ENCODE measurements at regions not wholly inside any gene's neighbourhood (a gene's known extent, or its start where the extent isn't known, plus 50 kb on each side); places are given as distances from the start of the nearest gene placed in this dataset.

- H3K27me3 ChIP-seq (ENCODE audit: insufficient read depth, low read length) = peaks cover 4% of the 10 kb centered on the region
- H2AFZ ChIP-seq (ENCODE audit: low read depth, low read length) = no peak overlapping the region
- H3K9me3 ChIP-seq (ENCODE audit: low read length) = no peaks in the 10 kb centered on the region
- H3K4me1 ChIP-seq (ENCODE audit: insufficient read depth, low read length) = no peaks in the 10 kb centered on the region
- no peak overlapping the region for H3K4me3 ChIP-seq (ENCODE audit: low read length)
- H3K36me3 ChIP-seq (ENCODE audit: insufficient read depth, low read length) = no peaks in the 10 kb centered on the region
Observed at GRCh38 chrX:40298572-40299479, 201.1 kb upstream of the BCOR start.

DNA sequence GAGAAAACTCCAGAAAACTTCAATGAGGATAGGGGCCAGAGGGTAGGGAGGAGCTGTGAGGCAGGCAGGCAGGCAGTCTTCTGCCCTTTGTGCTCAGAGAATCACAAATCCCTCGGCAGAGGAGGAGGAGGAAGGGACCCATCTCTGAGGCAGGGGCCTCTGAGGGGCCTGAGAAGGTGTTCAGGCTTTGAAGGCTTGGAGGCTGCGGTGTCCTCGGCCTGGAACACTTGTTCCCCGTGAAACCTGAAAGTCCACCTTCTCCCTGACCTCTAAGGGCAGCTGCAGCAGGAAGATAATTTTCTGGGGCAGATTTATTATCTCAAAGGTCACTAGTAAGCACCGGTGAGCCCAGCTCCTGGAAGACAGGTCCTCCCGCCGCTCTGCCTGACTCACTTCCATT lies 200.3 kb upstream of the BCOR start:
- H3K27me3 ChIP-seq (ENCODE audit: insufficient read depth, low read length) = peaks cover 4% of the 10 kb centered on the region

DNA sequence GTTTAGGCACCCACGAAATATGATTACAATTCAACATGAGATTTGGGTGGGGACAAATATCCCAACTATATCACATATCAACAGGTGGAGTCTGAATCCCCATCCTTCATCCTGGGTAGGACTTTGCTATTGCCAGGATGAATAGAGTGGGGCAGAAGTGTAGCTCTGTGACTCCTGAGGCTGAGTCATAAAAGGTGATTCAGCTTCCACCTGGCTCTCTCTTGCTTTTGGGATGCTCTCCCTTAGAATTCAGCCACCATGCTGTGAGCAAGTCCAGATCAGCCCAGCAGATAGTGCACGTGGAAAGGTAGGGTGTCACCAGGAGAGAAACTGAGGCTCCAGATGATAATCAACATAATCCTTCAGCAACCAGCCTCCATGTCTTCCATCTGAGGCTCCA lies 193.8 kb upstream of the BCOR start:
- H3K27me3 ChIP-seq (ENCODE audit: insufficient read depth, low read length) = peaks cover 4% of the 10 kb centered on the region
- no peak overlapping the region for H3K4me3 ChIP-seq (ENCODE audit: low read length)
- H3K9me3 ChIP-seq (ENCODE audit: low read length) = no peaks in the 10 kb centered on the region
- no peak overlapping the region for H2AFZ ChIP-seq (ENCODE audit: low read depth, low read length)
- no peaks in the 10 kb centered on the region for H3K4me1 ChIP-seq (ENCODE audit: insufficient read depth, low read length)
- no peaks in the 10 kb centered on the region for H3K36me3 ChIP-seq (ENCODE audit: insufficient read depth, low read length)

More for the DNA sequence above, 200.3 kb upstream of the BCOR start:
- no peaks in the 10 kb centered on the region for H3K4me1 ChIP-seq (ENCODE audit: insufficient read depth, low read length)
- H3K9me3 ChIP-seq (ENCODE audit: low read length) = no peaks in the 10 kb centered on the region
- no peak overlapping the region for H2AFZ ChIP-seq (ENCODE audit: low read depth, low read length)
- no peak overlapping the region for H3K4me3 ChIP-seq (ENCODE audit: low read length)
- no peaks in the 10 kb centered on the region for H3K36me3 ChIP-seq (ENCODE audit: insufficient read depth, low read length)

GRCh38 chrX:40290517-40290916 lies 192.8 kb upstream of the BCOR start:
- H3K9me3 ChIP-seq (ENCODE audit: low read length) = no peaks in the 10 kb centered on the region
- no peak overlapping the region for H2AFZ ChIP-seq (ENCODE audit: low read depth, low read length)
- no peaks in the 10 kb centered on the region for H3K36me3 ChIP-seq (ENCODE audit: insufficient read depth, low read length)
- H3K4me1 ChIP-seq (ENCODE audit: insufficient read depth, low read length) = no peaks in the 10 kb centered on the region
- H3K4me3 ChIP-seq (ENCODE audit: low read length) = no peak overlapping the region
- peaks cover 2% of the 10 kb centered on the region for H3K27me3 ChIP-seq (ENCODE audit: insufficient read depth, low read length)

DNA sequence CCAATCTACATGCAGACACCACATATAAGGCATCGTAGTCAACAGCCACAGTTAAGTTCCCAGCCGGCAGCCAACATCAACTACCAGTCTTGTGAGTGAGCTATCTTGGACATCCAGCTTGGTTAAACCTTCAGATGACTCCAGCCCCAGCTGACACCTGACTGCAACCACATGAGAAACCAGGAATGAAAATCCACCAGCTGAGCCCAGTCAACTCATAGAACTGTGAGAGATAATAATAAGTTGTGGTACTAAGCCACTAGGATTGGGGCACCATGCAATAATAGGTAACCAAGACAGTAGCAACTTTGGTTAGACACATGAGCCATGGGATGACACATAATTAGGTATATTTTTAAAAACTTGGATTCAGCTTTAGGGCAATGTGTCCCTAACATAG lies 188.1 kb upstream of the BCOR start:
- H2AFZ ChIP-seq (ENCODE audit: low read depth, low read length) = no peak overlapping the region
- H3K4me3 ChIP-seq (ENCODE audit: low read length) = no peak overlapping the region
- H3K4me1 ChIP-seq (ENCODE audit: insufficient read depth, low read length) = no peaks in the 10 kb centered on the region
- no peaks in the 10 kb centered on the region for H3K27me3 ChIP-seq (ENCODE audit: insufficient read depth, low read length)
- H3K9me3 ChIP-seq (ENCODE audit: low read length) = no peaks in the 10 kb centered on the region
- H3K36me3 ChIP-seq (ENCODE audit: insufficient read depth, low read length) = no peaks in the 10 kb centered on the region

GRCh38 chrX:40284852-40285251 lies 187.1 kb upstream of the BCOR start:
- Histone ChIP-seq H2AFZ (ENCODE audit: low read depth, low read length) (no peak overlapping the region), H3K36me3 (ENCODE audit: insufficient read depth, low read length) (no peaks in the 10 kb centered on the region), H3K4me1 (ENCODE audit: insufficient read depth, low read length) (no peaks in the 10 kb centered on the region), H3K4me3 (ENCODE audit: low read length) (no peak overlapping the region), H3K9me3 (ENCODE audit: low read length) (no peaks in the 10 kb centered on the region), H3K27me3 (ENCODE audit: insufficient read depth, low read length) (no peaks in the 10 kb centered on the region)

- H3K4me1 ChIP-seq (ENCODE audit: insufficient read depth, low read length) = no peaks in the 10 kb centered on the region
- H3K36me3 ChIP-seq (ENCODE audit: insufficient read depth, low read length) = no peaks in the 10 kb centered on the region
- H2AFZ ChIP-seq (ENCODE audit: low read depth, low read length) = no peak overlapping the region
- H3K27me3 ChIP-seq (ENCODE audit: insufficient read depth, low read length) = no peaks in the 10 kb centered on the region
- no peaks in the 10 kb centered on the region for H3K9me3 ChIP-seq (ENCODE audit: low read length)
- H3K4me3 ChIP-seq (ENCODE audit: low read length) = no peak overlapping the region
Observed at GRCh38 chrX:40283981-40284380, 186.2 kb upstream of the BCOR start.

GRCh38 chrX:40282946-40283660 lies 185.3 kb upstream of the BCOR start:
- no peaks in the 10 kb centered on the region for H3K36me3 ChIP-seq (ENCODE audit: insufficient read depth, low read length)
- no peaks in the 10 kb centered on the region for H3K9me3 ChIP-seq (ENCODE audit: low read length)
- no peak overlapping the region for H2AFZ ChIP-seq (ENCODE audit: low read depth, low read length)
- no peaks in the 10 kb centered on the region for H3K27me3 ChIP-seq (ENCODE audit: insufficient read depth, low read length)
- no peak overlapping the region for H3K4me3 ChIP-seq (ENCODE audit: low read length)
- H3K4me1 ChIP-seq (ENCODE audit: insufficient read depth, low read length) = no peaks in the 10 kb centered on the region

DNA sequence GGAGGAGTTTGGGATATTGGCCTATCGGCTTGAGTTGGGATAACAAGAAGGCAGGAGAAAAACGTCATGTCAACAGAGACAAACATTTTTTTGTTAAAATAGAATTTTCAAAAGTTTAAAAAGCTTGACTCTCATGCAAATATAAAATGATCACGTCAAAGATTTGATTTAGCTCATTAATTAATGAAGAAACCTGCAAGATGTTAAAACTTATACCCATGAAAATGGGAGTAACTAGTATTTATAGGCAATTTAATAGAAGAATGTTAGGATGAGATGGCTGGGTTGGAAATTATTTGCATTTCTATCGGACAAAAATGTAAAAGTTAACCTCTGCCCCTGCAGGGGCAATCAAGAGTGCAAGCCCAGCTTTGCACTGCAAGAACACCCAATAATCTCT lies 184.6 kb upstream of the BCOR start:
- H3K27me3 ChIP-seq (ENCODE audit: insufficient read depth, low read length) = no peaks in the 10 kb centered on the region
- H3K4me1 ChIP-seq (ENCODE audit: insufficient read depth, low read length) = no peaks in the 10 kb centered on the region
- H3K36me3 ChIP-seq (ENCODE audit: insufficient read depth, low read length) = no peaks in the 10 kb centered on the region
- H3K9me3 ChIP-seq (ENCODE audit: low read length) = no peaks in the 10 kb centered on the region
- H2AFZ ChIP-seq (ENCODE audit: low read depth, low read length) = no peak overlapping the region
- no peak overlapping the region for H3K4me3 ChIP-seq (ENCODE audit: low read length)

DNA sequence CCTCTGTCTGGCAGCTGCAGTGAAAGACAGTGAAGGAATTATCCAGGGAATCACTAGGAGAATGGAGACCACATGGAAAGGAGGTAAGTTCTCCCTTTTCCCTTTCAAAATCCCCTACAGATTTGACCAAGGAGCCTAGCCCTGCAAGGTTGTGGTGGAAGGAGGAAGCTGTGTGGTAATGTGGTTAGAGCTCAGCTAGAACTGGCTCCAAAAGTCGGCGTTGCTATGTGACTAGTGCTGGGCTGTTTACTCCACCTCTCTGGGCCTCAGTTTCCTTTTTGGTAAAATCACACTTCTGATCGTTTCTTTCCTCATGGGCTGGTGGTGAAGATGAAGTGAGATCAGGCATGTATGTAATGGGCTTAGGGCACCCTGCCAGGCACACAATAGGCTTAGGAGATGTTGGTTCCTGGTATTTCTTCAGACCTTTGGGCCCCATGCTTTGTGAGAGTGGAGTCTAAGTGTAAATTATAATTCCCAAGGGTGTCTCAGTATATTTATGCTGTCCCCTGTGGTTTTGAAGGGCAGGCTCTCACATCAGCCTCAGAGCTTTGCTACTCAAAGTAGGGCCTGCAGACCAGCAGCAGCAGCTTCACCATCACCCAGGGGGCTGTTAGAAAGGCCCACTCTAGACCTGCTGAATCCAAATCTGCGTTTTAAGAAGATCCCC lies 183.7 kb upstream of the BCOR start:
- H3K36me3 ChIP-seq (ENCODE audit: insufficient read depth, low read length) = no peaks in the 10 kb centered on the region
- H3K4me3 ChIP-seq (ENCODE audit: low read length) = no peak overlapping the region
- no peak overlapping the region for H2AFZ ChIP-seq (ENCODE audit: low read depth, low read length)
- H3K27me3 ChIP-seq (ENCODE audit: insufficient read depth, low read length) = no peaks in the 10 kb centered on the region
- no peaks in the 10 kb centered on the region for H3K9me3 ChIP-seq (ENCODE audit: low read length)
- H3K4me1 ChIP-seq (ENCODE audit: insufficient read depth, low read length) = no peaks in the 10 kb centered on the region

- Histone ChIP-seq H3K9me3 (ENCODE audit: low read length) (no peaks in the 10 kb centered on the region), H3K36me3 (ENCODE audit: insufficient read depth, low read length) (no peaks in the 10 kb centered on the region), H3K27me3 (ENCODE audit: insufficient read depth, low read length) (no peaks in the 10 kb centered on the region), H3K4me3 (ENCODE audit: low read length) (no peak overlapping the region), H2AFZ (ENCODE audit: low read depth, low read length) (no peak overlapping the region), H3K4me1 (ENCODE audit: insufficient read depth, low read length) (no peaks in the 10 kb centered on the region)
Observed at GRCh38 chrX:40279762-40280161, 182.0 kb upstream of the BCOR start.

DNA sequence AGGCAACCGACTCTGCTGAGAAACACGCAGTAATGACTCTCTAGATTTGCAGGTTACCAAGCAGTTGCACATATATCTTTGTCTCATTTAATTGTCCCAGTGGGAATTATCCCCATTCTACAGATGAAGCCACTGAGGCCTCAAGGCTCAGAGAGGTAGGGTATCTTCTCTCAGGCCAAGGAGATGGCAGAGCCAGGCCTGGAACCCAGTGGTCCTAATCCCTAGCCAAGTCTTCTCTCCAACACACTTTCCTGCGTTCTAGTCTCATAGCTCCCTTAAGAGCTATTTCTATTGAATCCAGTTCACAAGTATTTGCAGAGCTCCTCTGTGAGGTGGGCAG lies 181.3 kb upstream of the BCOR start:
- no peaks in the 10 kb centered on the region for H3K4me1 ChIP-seq (ENCODE audit: insufficient read depth, low read length)

DNA sequence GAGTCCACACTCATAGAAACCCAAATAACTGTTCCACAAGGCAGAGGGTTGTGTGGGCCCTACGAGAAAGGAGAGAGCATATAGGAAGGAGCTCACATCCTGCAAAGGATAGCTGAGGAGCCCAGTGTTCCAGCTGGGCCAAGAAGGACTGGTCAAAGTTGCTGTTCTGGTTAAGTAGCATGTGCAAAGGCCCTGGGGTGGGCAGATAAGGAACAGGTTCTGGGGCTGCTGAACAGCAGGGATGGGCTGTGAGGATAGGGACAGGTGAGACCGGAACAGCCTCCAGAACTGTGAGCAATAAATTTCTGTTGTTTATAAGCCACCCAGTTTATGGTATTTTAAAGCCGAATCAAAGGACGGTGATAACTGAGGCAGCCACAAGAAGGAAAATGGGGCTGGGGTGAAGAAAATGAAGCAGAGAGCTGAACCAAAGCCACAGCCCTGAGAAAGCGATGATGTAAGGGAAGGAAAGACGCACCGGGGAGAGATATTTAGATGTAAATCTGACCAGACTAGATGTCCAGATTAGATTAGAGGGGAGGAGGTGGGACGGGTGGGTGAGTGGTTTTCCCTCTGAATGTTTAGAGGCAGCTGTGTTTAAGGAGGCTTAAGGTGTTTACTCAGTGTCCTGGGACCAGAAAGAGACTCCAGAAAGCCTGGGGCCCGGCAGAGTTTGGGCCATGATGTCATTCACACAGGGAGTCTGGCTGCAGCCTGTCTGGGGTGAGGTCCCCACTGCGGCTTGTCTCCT lies 180.8 kb upstream of the BCOR start:
- H3K4me1 ChIP-seq (ENCODE audit: insufficient read depth, low read length) = no peaks in the 10 kb centered on the region
- H3K9me3 ChIP-seq (ENCODE audit: low read length) = no peaks in the 10 kb centered on the region
- no peaks in the 10 kb centered on the region for H3K27me3 ChIP-seq (ENCODE audit: insufficient read depth, low read length)
- H2AFZ ChIP-seq (ENCODE audit: low read depth, low read length) = no peak overlapping the region
- no peak overlapping the region for H3K4me3 ChIP-seq (ENCODE audit: low read length)
- H3K36me3 ChIP-seq (ENCODE audit: insufficient read depth, low read length) = no peaks in the 10 kb centered on the region

More for the DNA sequence above, 181.3 kb upstream of the BCOR start:
- Histone ChIP-seq H3K9me3 (ENCODE audit: low read length) (no peaks in the 10 kb centered on the region), H2AFZ (ENCODE audit: low read depth, low read length) (no peak overlapping the region), H3K36me3 (ENCODE audit: insufficient read depth, low read length) (no peaks in the 10 kb centered on the region), H3K4me3 (ENCODE audit: low read length) (no peak overlapping the region), H3K27me3 (ENCODE audit: insufficient read depth, low read length) (no peaks in the 10 kb centered on the region)

Data from neuron (in vitro differentiated cells).